IgD-negative memory B cell (primary cell): ENCODE measurements at regions not wholly inside any gene's neighbourhood (a gene's known extent, or its start where the extent isn't known, plus 50 kb on each side); places are given as distances from the start of the nearest gene placed in this dataset.

Experiments
- H3K27ac Mint-ChIP-seq, 3 donors: one replicate each; pipeline ENCODE4 v1.8.0; 2020 to 2022; ENCODE audit warnings: mild to moderate bottlenecking in 3 of 3, mixed read lengths in 3 of 3, moderate library complexity in 1 of 3
- H3K27me3 Mint-ChIP-seq: one replicate; pipeline ENCODE4 v1.8.0; 2021; ENCODE audit warnings: mixed read lengths
- H3K36me3 Mint-ChIP-seq: one replicate; pipeline ENCODE4 v1.8.0; 2020; ENCODE audit warnings: mild to moderate bottlenecking, mixed read lengths
- H3K4me1 Mint-ChIP-seq, 3 donors: one replicate each; pipeline ENCODE4 v1.8.0; 2020 to 2022; ENCODE audit warnings: mixed read lengths in 3 of 3, mild to moderate bottlenecking in 1 of 3
- H3K4me3 Mint-ChIP-seq, 4 donors: one replicate each; pipeline ENCODE4 v1.8.0; 2020 to 2022; ENCODE audit warnings: mild to moderate bottlenecking in 4 of 4, mixed read lengths in 4 of 4, moderate library complexity in 3 of 4
- H3K9me3 Mint-ChIP-seq, 3 donors: one replicate each; pipeline ENCODE4 v1.8.0; 2020 to 2021; ENCODE audit warnings: mixed read lengths in 3 of 3, mild to moderate bottlenecking in 1 of 3

DNA sequence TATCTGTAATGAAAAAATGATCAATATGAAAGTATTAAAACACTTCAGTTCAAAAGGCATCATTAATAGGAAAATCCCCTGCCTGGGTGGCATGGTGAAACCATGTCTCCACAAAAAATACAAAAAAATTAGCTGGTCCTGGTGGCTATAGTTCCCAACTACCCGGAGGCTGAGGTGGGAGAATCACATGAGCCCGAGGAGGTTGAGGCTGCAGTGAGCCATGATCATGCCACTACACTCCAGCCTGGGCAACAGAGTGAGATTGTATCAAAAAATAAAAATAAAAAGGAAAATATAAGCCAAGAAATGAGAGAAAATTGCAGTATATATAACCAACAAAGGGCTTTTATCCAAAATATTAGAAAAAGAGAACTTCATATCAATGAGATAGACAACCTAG is 71.6 kb upstream of the MYCN start:
- no peaks in the 10 kb centered on the region for H3K27me3 Mint-ChIP-seq
- no peak overlapping the region for H3K27ac Mint-ChIP-seq
- H3K9me3 Mint-ChIP-seq, result peaks cover 0 to 2% (median 0%) of the 10 kb centered on the region in 3 donors
- H3K36me3 Mint-ChIP-seq, result no peaks in the 10 kb centered on the region
- no peaks in the 10 kb centered on the region for H3K4me1 Mint-ChIP-seq
- peak overlapping the region in 1 of 4 donors; percentile 32 for H3K4me3 Mint-ChIP-seq

GRCh38 chr2:15869396-15869795 is 71.0 kb upstream of the MYCN start:
- Mint-ChIP-seq H3K9me3 (peaks cover 0 to 2% (median 0%) of the 10 kb centered on the region in 3 donors), H3K4me3 (no peak overlapping the region), H3K4me1 (no peaks in the 10 kb centered on the region), H3K27me3 (no peaks in the 10 kb centered on the region), H3K27ac (no peak overlapping the region), H3K36me3 (no peaks in the 10 kb centered on the region)

- H3K9me3 Mint-ChIP-seq, result peaks cover 0 to 2% (median 0%) of the 10 kb centered on the region in 3 donors
- no peak overlapping the region for H3K27ac Mint-ChIP-seq
- H3K4me3 Mint-ChIP-seq, result no peak overlapping the region
- no peaks in the 10 kb centered on the region for H3K27me3 Mint-ChIP-seq
- no peaks in the 10 kb centered on the region for H3K4me1 Mint-ChIP-seq
- H3K36me3 Mint-ChIP-seq, result no peaks in the 10 kb centered on the region
These were observed 70.5 kb upstream of the MYCN start for GRCh38 chr2:15869871-15870270.

GRCh38 chr2:15870565-15870964 is 69.8 kb upstream of the MYCN start:
- Mint-ChIP-seq H3K27me3 (no peaks in the 10 kb centered on the region), H3K9me3 (peaks cover 0 to 2% (median 0%) of the 10 kb centered on the region in 3 donors), H3K4me3 (no peak overlapping the region), H3K4me1 (no peaks in the 10 kb centered on the region), H3K27ac (no peak overlapping the region), H3K36me3 (no peaks in the 10 kb centered on the region)

- H3K9me3 Mint-ChIP-seq, result peaks cover 0 to 2% (median 0%) of the 10 kb centered on the region in 3 donors
- H3K4me3 Mint-ChIP-seq, result no peak overlapping the region
- no peak overlapping the region for H3K27ac Mint-ChIP-seq
- H3K36me3 Mint-ChIP-seq, result no peaks in the 10 kb centered on the region
- no peaks in the 10 kb centered on the region for H3K27me3 Mint-ChIP-seq
- H3K4me1 Mint-ChIP-seq, result no peaks in the 10 kb centered on the region
These were observed 69.0 kb upstream of the MYCN start for GRCh38 chr2:15871239-15871783.

- H3K9me3 Mint-ChIP-seq, result peaks cover 2 to 4% (median 3%) of the 10 kb centered on the region in 3 donors
- no peak overlapping the region for H3K4me3 Mint-ChIP-seq
- H3K36me3 Mint-ChIP-seq, result no peaks in the 10 kb centered on the region
- no peak overlapping the region for H3K27ac Mint-ChIP-seq
- H3K4me1 Mint-ChIP-seq, result no peaks in the 10 kb centered on the region
- peaks cover 3% of the 10 kb centered on the region for H3K27me3 Mint-ChIP-seq
These were observed 67.5 kb upstream of the MYCN start for GRCh38 chr2:15872854-15873253.

DNA sequence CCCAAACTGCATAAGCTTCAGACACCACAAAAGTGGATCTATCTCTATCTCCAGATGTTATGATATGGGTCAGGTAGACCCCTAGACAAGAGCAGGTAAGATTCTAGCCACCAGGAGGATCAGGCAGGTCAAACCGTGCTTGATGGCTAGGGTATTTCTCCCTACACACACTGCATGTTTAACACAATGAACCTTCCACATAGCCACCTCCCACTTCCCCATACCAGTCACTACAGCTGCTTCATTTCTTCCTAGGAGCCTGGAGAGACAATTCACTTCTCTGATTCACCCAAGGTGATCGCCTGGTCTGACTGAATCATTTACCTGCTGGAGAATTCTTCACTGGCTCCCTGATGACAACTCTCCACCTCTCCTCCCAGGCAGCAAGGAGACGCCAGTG is 66.0 kb upstream of the MYCN start:
- H3K4me3 Mint-ChIP-seq, result no peak overlapping the region
- H3K36me3 Mint-ChIP-seq, result no peaks in the 10 kb centered on the region
- no peak overlapping the region for H3K27ac Mint-ChIP-seq
- peaks cover 3% of the 10 kb centered on the region for H3K27me3 Mint-ChIP-seq
- H3K4me1 Mint-ChIP-seq, result no peaks in the 10 kb centered on the region
- H3K9me3 Mint-ChIP-seq, result peaks cover 0 to 4% (median 3%) of the 10 kb centered on the region in 3 donors

DNA sequence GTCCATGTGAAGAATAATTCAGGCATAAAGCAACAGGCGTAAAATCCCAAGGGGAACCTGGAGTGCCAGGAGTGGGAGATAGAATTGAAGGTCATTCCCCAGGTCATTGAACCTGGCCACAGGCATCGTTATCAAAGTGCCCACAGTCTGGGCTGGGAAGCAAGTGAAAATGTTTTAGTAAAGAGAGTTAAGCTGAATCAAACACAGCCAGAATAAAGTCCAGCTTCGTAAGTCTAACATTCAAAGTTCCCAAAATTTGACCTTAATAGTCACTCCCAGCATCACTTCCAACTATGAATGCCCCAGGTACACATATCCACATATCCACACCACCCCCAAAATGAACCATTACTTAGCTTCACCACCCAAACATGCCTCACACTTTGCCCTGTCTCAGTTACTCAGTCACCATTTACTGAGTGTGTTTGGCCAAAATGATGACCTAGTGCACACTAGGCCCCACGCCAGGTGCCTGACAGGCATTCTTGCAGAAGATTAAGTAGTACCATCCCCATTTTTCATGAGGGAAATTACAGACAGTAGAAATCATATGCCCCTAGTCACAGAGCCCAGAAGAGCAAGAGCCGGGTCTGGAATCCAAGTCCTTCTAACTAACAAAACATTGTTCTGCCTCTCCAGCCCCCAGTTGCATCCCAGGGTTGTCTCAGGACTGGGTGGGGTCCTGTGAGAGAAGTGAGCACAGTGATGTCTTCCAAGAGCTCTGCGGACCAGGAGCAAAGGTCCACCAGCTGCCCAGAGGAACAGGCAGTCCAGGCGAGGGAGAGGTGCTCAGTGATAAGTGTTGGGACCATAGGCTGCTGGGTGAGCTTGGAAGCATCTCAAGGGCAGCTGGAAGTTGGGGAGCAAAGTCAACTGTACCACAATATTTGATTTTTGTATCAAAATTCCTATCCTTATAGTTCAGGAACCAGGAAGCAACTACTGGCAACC is 65.2 kb upstream of the MYCN start:
- H3K36me3 Mint-ChIP-seq, result no peaks in the 10 kb centered on the region
- H3K9me3 Mint-ChIP-seq, result peaks cover 0 to 4% (median 3%) of the 10 kb centered on the region in 3 donors
- H3K4me3 Mint-ChIP-seq, result no peak overlapping the region
- no peaks in the 10 kb centered on the region for H3K4me1 Mint-ChIP-seq
- no peak overlapping the region for H3K27ac Mint-ChIP-seq
- peaks cover 3% of the 10 kb centered on the region for H3K27me3 Mint-ChIP-seq

GRCh38 chr2:15875969-15876705 is 64.2 kb upstream of the MYCN start:
- Mint-ChIP-seq H3K4me1 (no peaks in the 10 kb centered on the region), H3K4me3 (no peak overlapping the region), H3K9me3 (peaks cover 0 to 7% (median 3%) of the 10 kb centered on the region in 3 donors), H3K27ac (no peak overlapping the region), H3K36me3 (no peaks in the 10 kb centered on the region), H3K27me3 (peaks cover 3% of the 10 kb centered on the region)

DNA sequence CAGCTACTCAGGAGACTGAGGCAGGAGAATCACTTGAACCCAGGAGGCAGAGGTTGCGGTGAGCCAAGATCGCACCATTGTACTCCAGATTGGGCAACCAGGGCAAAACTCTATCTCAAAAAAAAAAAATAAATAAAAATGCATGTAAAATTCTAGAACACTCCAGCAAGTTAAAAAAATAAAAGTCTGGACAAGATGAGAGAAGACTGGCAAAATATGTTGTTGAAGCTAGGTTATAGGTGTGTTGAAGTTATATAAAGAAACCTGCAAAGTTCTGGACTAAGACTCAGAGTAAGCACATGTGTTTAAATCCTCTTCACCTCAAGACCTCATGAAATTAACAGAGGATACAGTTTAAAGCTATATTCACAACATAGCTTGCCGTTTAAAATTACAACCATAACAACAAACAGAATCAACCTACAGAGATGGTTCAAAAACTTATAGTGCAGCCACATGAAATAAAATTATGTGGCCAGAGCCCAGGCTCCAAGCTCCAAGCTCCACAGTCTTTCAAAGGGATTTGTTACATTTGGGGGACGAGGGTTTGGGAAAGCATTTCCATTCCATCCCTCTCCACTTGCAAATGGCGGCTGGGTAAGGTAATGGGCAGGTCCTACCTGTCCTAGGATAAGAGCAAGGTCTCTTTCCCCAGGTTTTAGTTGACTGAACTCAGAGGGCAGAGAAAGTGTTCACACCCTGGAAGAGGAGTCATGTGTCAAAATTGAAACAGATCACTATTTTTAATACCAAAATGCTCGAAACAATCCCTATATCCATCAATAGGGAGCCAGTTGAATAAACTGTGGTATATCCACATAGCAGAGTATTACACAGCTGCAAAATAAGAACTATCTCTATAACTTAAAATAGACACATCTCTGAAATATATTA is 59.9 kb upstream of the MYCN start:
- Mint-ChIP-seq H3K27me3 (peaks cover 3% of the 10 kb centered on the region), H3K27ac (no peak overlapping the region), H3K4me1 (no peaks in the 10 kb centered on the region), H3K4me3 (no peak overlapping the region), H3K9me3 (peaks cover 0 to 11% (median 3%) of the 10 kb centered on the region in 3 donors), H3K36me3 (no peaks in the 10 kb centered on the region)

- H3K27ac Mint-ChIP-seq, result no peak overlapping the region
- no peak overlapping the region for H3K4me3 Mint-ChIP-seq
- peaks cover 0 to 11% (median 3%) of the 10 kb centered on the region in 3 donors for H3K9me3 Mint-ChIP-seq
- H3K36me3 Mint-ChIP-seq, result no peaks in the 10 kb centered on the region
- H3K27me3 Mint-ChIP-seq, result peaks cover 3% of the 10 kb centered on the region
- no peaks in the 10 kb centered on the region for H3K4me1 Mint-ChIP-seq
These were observed 59.3 kb upstream of the MYCN start for GRCh38 chr2:15881120-15881433.

- Mint-ChIP-seq H3K9me3 (peaks cover 0 to 11% (median 0%) of the 10 kb centered on the region in 3 donors), H3K36me3 (no peaks in the 10 kb centered on the region), H3K4me1 (no peaks in the 10 kb centered on the region), H3K27ac (no peak overlapping the region), H3K27me3 (no peaks in the 10 kb centered on the region), H3K4me3 (no peak overlapping the region)
These were observed 58.7 kb upstream of the MYCN start for GRCh38 chr2:15881676-15882075.

- peaks cover 0 to 7% (median 0%) of the 10 kb centered on the region in 3 donors for H3K9me3 Mint-ChIP-seq
- no peaks in the 10 kb centered on the region for H3K4me1 Mint-ChIP-seq
- H3K27me3 Mint-ChIP-seq, result no peaks in the 10 kb centered on the region
- no peak overlapping the region for H3K27ac Mint-ChIP-seq
- H3K4me3 Mint-ChIP-seq, result no peak overlapping the region
- no peaks in the 10 kb centered on the region for H3K36me3 Mint-ChIP-seq
These were observed 57.4 kb upstream of the MYCN start for GRCh38 chr2:15882761-15883497.

- no peaks in the 10 kb centered on the region for H3K4me1 Mint-ChIP-seq
- H3K4me3 Mint-ChIP-seq, result no peak overlapping the region
- H3K27ac Mint-ChIP-seq, result no peak overlapping the region
- H3K27me3 Mint-ChIP-seq, result no peaks in the 10 kb centered on the region
- H3K36me3 Mint-ChIP-seq, result no peaks in the 10 kb centered on the region
- peaks cover 0 to 7% (median 0%) of the 10 kb centered on the region in 3 donors for H3K9me3 Mint-ChIP-seq
These were observed 56.7 kb upstream of the MYCN start for GRCh38 chr2:15883684-15884083.
